H1 (cell line): ENCODE measurements at regions not wholly inside any gene's neighbourhood (a gene's known extent, or its start where the extent isn't known, plus 50 kb on each side); places are given as distances from the start of the nearest gene placed in this dataset.

ENCODE experiments used
- CTCF ChIA-PET: fragments of 300-600 bp; sonication (Branson Sonifier 250); formaldehyde crosslinking; loops from one replicate; lab custom pipeline; 2021; ENCODE audit not compliant: partially characterized antibody; lab: Charles Lee
- POLR2A ChIA-PET: fragments of 300-600 bp; sonication (Branson Sonifier 250); formaldehyde crosslinking; loops from one replicate; lab custom pipeline; 2021; ENCODE audit warnings: inconsistent platforms; ENCODE audit not compliant: partially characterized antibody; lab: Charles Lee
- DNase-seq, 2 experiments: peaks; one replicate each; pipeline versions ENCODE4 v3.0.0 to v3.0.0-alpha.2; 2010 to 2022; ENCODE audit warnings: low spot score in 2 of 2, low read depth in 1 of 2, mixed read lengths in 1 of 2
- FAIRE-seq: peaks from 2 replicates; lab custom pipeline; 2011; peaks lifted over from hg19 to GRCh38; lab: Jason Lieb, UNC
- H2AFZ ChIP-seq: 2 replicates; pipeline ENCODE4 v1.8.1; 2012; ENCODE audit warnings: low read length, inconsistent platforms
- H2AK5ac ChIP-seq: 2 replicates; pipeline ENCODE4 v1.6.1; 2013; ENCODE audit warnings: low read depth, low read length
- H2BK120ac ChIP-seq: replicated peaks from 2 replicates; pipeline ENCODE3; 2013; ENCODE audit warnings: low read depth, low read length, inconsistent platforms
- H2BK12ac ChIP-seq: 2 replicates; pipeline ENCODE4 v1.6.1; 2013; ENCODE audit warnings: low read depth, low read length
- H2BK15ac ChIP-seq: 2 replicates; pipeline ENCODE4 v1.6.1; 2013; ENCODE audit warnings: low read length
- H2BK20ac ChIP-seq: 2 replicates; pipeline ENCODE4 v1.6.1; 2013; ENCODE audit warnings: low read length
- H2BK5ac ChIP-seq: 2 replicates; pipeline ENCODE4 v1.6.1; 2013; ENCODE audit warnings: low read depth, low read length
- H3K14ac ChIP-seq: 2 replicates; pipeline ENCODE4 v1.6.1; 2013; ENCODE audit warnings: inconsistent platforms; ENCODE audit not compliant: insufficient read length
- H3K18ac ChIP-seq: 2 replicates; pipeline ENCODE4 v1.6.1; 2013; ENCODE audit warnings: low read length; ENCODE audit errors: extremely low read depth
- H3K23ac ChIP-seq: 2 replicates; pipeline ENCODE4 v1.6.1; 2013; ENCODE audit warnings: inconsistent platforms; ENCODE audit not compliant: insufficient read length
- H3K23me2 ChIP-seq: 2 replicates; pipeline ENCODE4 v1.6.1; 2013; ENCODE audit warnings: low read depth, low read length
- H3K27ac ChIP-seq: 2 replicates; pipeline ENCODE4 v1.6.1; 2011; ENCODE audit warnings: low read depth, low read length, inconsistent platforms
- H3K27me3 ChIP-seq, 4 experiments: replicated peaks in 1 of 4; 1 replicate in 1 of 4; 2 replicates in 3 of 4; pipeline versions ENCODE4 v1.6.1 to v1.8.1; 2011 to 2013; ENCODE audit warnings: low read length in 3 of 4, mild to moderate bottlenecking in 3 of 4, inconsistent platforms in 2 of 4, mixed read lengths in 2 of 4, moderate library complexity in 1 of 4; ENCODE audit not compliant: control insufficient read depth in 3 of 4, insufficient read depth in 3 of 4; ENCODE audit errors: extremely low read depth in 1 of 4
- H3K36me3 ChIP-seq, 4 experiments: 2 replicates each; pipeline versions ENCODE4 v1.6.1 to v1.8.1; 2011 to 2013; ENCODE audit warnings: mild to moderate bottlenecking in 4 of 4, low read length in 3 of 4, moderate library complexity in 2 of 4, control low read depth in 1 of 4, inconsistent platforms in 1 of 4; ENCODE audit not compliant: insufficient read depth in 4 of 4, control insufficient read depth in 2 of 4
- H3K4ac ChIP-seq: replicated peaks from 2 replicates; pipeline ENCODE3; 2013; ENCODE audit warnings: low read length, low read depth, mixed read lengths, inconsistent platforms; ENCODE audit not compliant: insufficient read length
- H3K4me1 ChIP-seq, 4 experiments: replicated peaks in 1 of 4; 1 replicate in 1 of 4; 2 replicates in 3 of 4; pipeline versions ENCODE4 v1.6.1 to v1.8.1; 2011 to 2013; ENCODE audit warnings: low read length in 3 of 4, inconsistent platforms in 2 of 4, mixed read lengths in 1 of 4; ENCODE audit not compliant: insufficient read depth in 4 of 4, control insufficient read depth in 3 of 4
- H3K4me2 ChIP-seq, 2 experiments: 2 replicates each; pipeline versions ENCODE4 v1.6.1 to v1.8.1; 2011 to 2013; ENCODE audit warnings: low read depth in 2 of 2, low read length in 2 of 2, control low read depth in 1 of 2, inconsistent platforms in 1 of 2, mild to moderate bottlenecking in 1 of 2; ENCODE audit not compliant: insufficient read depth in 1 of 2
- H3K4me3 ChIP-seq, 4 experiments: fragments of 200-600, 300-600 bp in 1 of 4; sonication (generic), shearing (Covaris generic), sonication (Bioruptor Twin) in 1 of 4; 2 replicates each; pipeline versions ENCODE4 v1.5.1 to v1.8.1; 2011 to 2016; ENCODE audit warnings: low read length in 4 of 4, low read depth in 3 of 4, control low read depth in 2 of 4, inconsistent platforms in 2 of 4, mild to moderate bottlenecking in 2 of 4, mixed read lengths in 1 of 4, moderate library complexity in 1 of 4; ENCODE audit not compliant: insufficient read depth in 2 of 4; ENCODE audit errors: extremely low read depth in 1 of 4
- H3K56ac ChIP-seq: replicated peaks from 2 replicates; pipeline ENCODE3; 2013; ENCODE audit warnings: low read depth, mild to moderate bottlenecking, mixed read lengths, low read length, inconsistent platforms; ENCODE audit not compliant: insufficient read length
- H3K79me1 ChIP-seq: 2 replicates; pipeline ENCODE4 v1.6.1; 2013; ENCODE audit warnings: low read depth, low read length, control low read depth
- H3K79me2 ChIP-seq, 2 experiments: 2 replicates each; pipeline versions ENCODE4 v1.6.1 to v1.8.1; 2012 to 2013; ENCODE audit warnings: low read length in 2 of 2, mild to moderate bottlenecking in 2 of 2, inconsistent platforms in 1 of 2; ENCODE audit not compliant: insufficient read depth in 2 of 2, control insufficient read depth in 1 of 2
- H3K9ac ChIP-seq, 4 experiments: replicated peaks in 1 of 4; 1 replicate in 1 of 4; 2 replicates in 3 of 4; pipeline versions ENCODE4 v1.6.1 to v1.8.1; 2011 to 2013; ENCODE audit warnings: low read depth in 3 of 4, low read length in 3 of 4, control low read depth in 2 of 4, mild to moderate bottlenecking in 2 of 4, moderate library complexity in 2 of 4, inconsistent platforms in 1 of 4; ENCODE audit errors: extremely low read depth in 1 of 4
- H3K9me3 ChIP-seq, 2 experiments: 2 replicates each; pipeline versions ENCODE4 v1.6.1 to v1.8.1; 2012 to 2013; ENCODE audit warnings: mild to moderate bottlenecking in 2 of 2, moderate library complexity in 2 of 2, control low read depth in 1 of 2, inconsistent platforms in 1 of 2, low read depth in 1 of 2, low read length in 1 of 2, mixed read lengths in 1 of 2; ENCODE audit not compliant: insufficient read depth in 2 of 2
- H4K20me1 ChIP-seq, 2 experiments: replicated peaks in 1 of 2; 2 replicates each; pipeline versions ENCODE3 to v1.8.1; 2011 to 2013; ENCODE audit warnings: inconsistent platforms in 2 of 2, low read length in 2 of 2, mild to moderate bottlenecking in 1 of 2; ENCODE audit not compliant: insufficient read depth in 2 of 2, control insufficient read depth in 1 of 2
- H4K5ac ChIP-seq: 2 replicates; pipeline ENCODE4 v1.6.1; 2013; ENCODE audit warnings: low read length, low read depth, mixed read lengths, inconsistent platforms; ENCODE audit not compliant: insufficient read length
- H4K8ac ChIP-seq: 2 replicates; pipeline ENCODE4 v1.8.0; 2013; ENCODE audit warnings: mild to moderate bottlenecking, moderate library complexity, low read length, inconsistent platforms; ENCODE audit not compliant: insufficient read depth; ENCODE audit errors: extremely low read depth
- H4K91ac ChIP-seq: replicated peaks from 2 replicates; pipeline ENCODE3; 2013; ENCODE audit warnings: low read length, mixed read lengths, inconsistent platforms; ENCODE audit not compliant: insufficient read length
- ATF2 ChIP-seq: IDR thresholded peaks from 2 replicates; pipeline ENCODE4 v1.6.1; 2012; ENCODE audit warnings: low read length, inconsistent platforms
- CHD1 ChIP-seq: IDR thresholded peaks from 2 replicates; pipeline ENCODE4 v1.6.1; 2012; ENCODE audit warnings: low read depth, low read length, improper control_type of control experiment
- GTF2F1 ChIP-seq: IDR thresholded peaks from 2 replicates; pipeline ENCODE4 v1.6.1; 2012; ENCODE audit warnings: low read depth, low read length, improper control_type of control experiment, borderline replicate concordance
- KDM5A ChIP-seq: fragments of 200-600 bp; IDR thresholded peaks from 2 replicates; pipeline ENCODE4 v1.7.1; 2012; ENCODE audit warnings: mild to moderate bottlenecking, low read length, inconsistent platforms, mixed read lengths
- NRF1 ChIP-seq: IDR thresholded peaks from 2 replicates; pipeline ENCODE4 v1.6.1; 2011; ENCODE audit warnings: mild to moderate bottlenecking, low read depth, low read length, improper control_type of control experiment
- RFX5 ChIP-seq: IDR thresholded peaks from 2 replicates; pipeline ENCODE4 v1.6.1; 2011; ENCODE audit warnings: low read depth, low read length, improper control_type of control experiment, borderline replicate concordance
- SAP30 ChIP-seq: fragments of 300-600 bp; sonication (generic); IDR thresholded peaks from 2 replicates; pipeline ENCODE4 v1.7.1; 2012; ENCODE audit warnings: low read length, moderate library complexity, mild to moderate bottlenecking, inconsistent platforms; ENCODE audit not compliant: insufficient read depth, insufficient replicate concordance
- SIRT6 ChIP-seq: IDR thresholded peaks from one replicate; pipeline ENCODE4 v1.7.1; 2012; ENCODE audit warnings: low read length, inconsistent platforms
- TBP ChIP-seq: IDR thresholded peaks from 2 replicates; pipeline ENCODE4 v1.6.1; 2011; ENCODE audit warnings: low read depth, low read length, improper control_type of control experiment
- WGBS, 2 experiments: shearing (Covaris generic) in 1 of 2; methylation state at CpG; one replicate each; pipeline versions ENCODE4 v1.1.6 to v1.1.7; 2013 to 2015; ENCODE audit warnings: low lambda C conversion rate in 2 of 2, mixed read lengths in 2 of 2, inconsistent platforms in 1 of 2, low coverage in 1 of 2, missing lambda C conversion rate in 1 of 2; ENCODE audit not compliant: insufficient replicate concordance in 2 of 2, insufficient coverage in 1 of 2, insufficient read length in 1 of 2; ENCODE audit errors: extremely low coverage in 1 of 2, missing lambda C conversion rate in 1 of 2; 5-methylcytosine and 5-hydroxymethylcytosine counted together
- TF ChIP-seq, protein P1 (sequence below): IDR thresholded peaks from 2 replicates; pipeline ENCODE4 v1.6.1; 2012; ENCODE audit warnings: inconsistent platforms

DNA sequence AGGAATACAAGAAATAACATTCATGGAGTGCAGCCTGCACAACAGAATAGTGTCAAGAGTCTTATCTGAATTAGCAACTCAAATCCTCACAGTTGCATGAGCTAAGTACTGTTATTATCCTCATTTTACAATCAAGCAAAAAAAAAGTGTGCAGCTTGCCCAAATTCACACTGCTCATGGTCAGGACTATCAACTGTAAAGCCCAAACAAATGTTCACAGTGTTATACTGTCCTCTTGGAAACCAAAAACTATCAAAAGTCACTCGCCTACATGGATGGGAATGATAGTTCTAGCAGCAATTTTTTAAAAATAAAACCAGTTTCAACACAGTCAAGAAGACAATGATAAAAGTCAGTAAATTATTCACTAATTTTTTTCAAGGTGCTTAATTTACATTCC is 114.6 kb upstream of the HSF2 start:
- WGBS, 2 experiments = 89% methylated on average over 1 of the region's 1 CpG; no CpG with 5 or more reads in 1 of the 2 experiments
- no peak overlapping the region for H2BK15ac ChIP-seq
- no peak overlapping the region for H4K8ac ChIP-seq
- H2AK5ac ChIP-seq = no peak overlapping the region
- H3K18ac ChIP-seq = no peak overlapping the region
- POLR2A ChIA-PET = interaction anchor here (1.2 kb wide), 1 partner anchor 848 kb away, joined by 3 read pairs; no protein-coding TSS in a partner anchor
- H3K79me1 ChIP-seq = no peaks in the 10 kb centered on the region
- no peak overlapping the region for H2BK12ac ChIP-seq
- H4K20me1 ChIP-seq = no peaks in the 10 kb centered on the region
- H3K4me2 ChIP-seq = no peak overlapping the region
- no peak overlapping the region for H3K4me3 ChIP-seq
- CTCF ChIA-PET = interaction anchor here (1.8 kb wide), 1 partner anchor 232 kb away, joined by 3 read pairs; no protein-coding TSS in a partner anchor
- H3K23ac ChIP-seq = no peak overlapping the region
- no peak overlapping the region for H2AFZ ChIP-seq
- no peak for FAIRE-seq
- no peak overlapping the region for H3K9ac ChIP-seq
- no peak overlapping the region for H3K14ac ChIP-seq
- H3K56ac ChIP-seq = no peak overlapping the region
- peaks cover 0 to 2% (median 0%) of the 10 kb centered on the region in 4 experiments; a peak in 1 of 7 replicates for H3K4me1 ChIP-seq
- no peaks in the 10 kb centered on the region for H3K27me3 ChIP-seq
- H3K36me3 ChIP-seq = no peaks in the 10 kb centered on the region
- no peak for TF ChIP-seq RFX5
- no peak for TF ChIP-seq SAP30
- TF ChIP-seq, protein P1, sequence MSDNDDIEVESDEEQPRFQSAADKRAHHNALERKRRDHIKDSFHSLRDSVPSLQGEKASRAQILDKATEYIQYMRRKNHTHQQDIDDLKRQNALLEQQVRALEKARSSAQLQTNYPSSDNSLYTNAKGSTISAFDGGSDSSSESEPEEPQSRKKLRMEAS = no peak
- TF ChIP-seq KDM5A = no peak
- TF ChIP-seq SIRT6 = no peak
- TF ChIP-seq NRF1 = no peak
- no peak for TF ChIP-seq ATF2
- TF ChIP-seq CHD1 = no peak
- TF ChIP-seq GTF2F1 = no peak
- TF ChIP-seq TBP = no peak
- H3K9me3 ChIP-seq = peaks cover 0 to 5% of the 10 kb centered on the region in 2 experiments; a peak in 1 of 4 replicates
- no peak overlapping the region for H3K4ac ChIP-seq
- no peak overlapping the region for H2BK5ac ChIP-seq
- H4K5ac ChIP-seq = no peak overlapping the region
- H2BK120ac ChIP-seq = no peak overlapping the region
- no peak for DNase-seq
- no peak overlapping the region for H3K27ac ChIP-seq
- H4K91ac ChIP-seq = no peak overlapping the region
- no peak overlapping the region for H2BK20ac ChIP-seq
- H3K79me2 ChIP-seq = no peaks in the 10 kb centered on the region
- H3K23me2 ChIP-seq = no peaks in the 10 kb centered on the region
